Sigmoid colon (tissue), 6 donors: ENCODE measurements at regions not wholly inside any gene's neighbourhood (a gene's known extent, or its start where the extent isn't known, plus 50 kb on each side); places are given as distances from the start of the nearest gene placed in this dataset.

ENCODE experiments used
- DNase-seq: peaks from one replicate; pipeline ENCODE4 v3.0.0-alpha.2; 2019
- H3K27ac ChIP-seq, 4 donors: fragments of 200-600 bp; sonication (generic); one replicate each; pipeline ENCODE4 v1.5.1; 2016 to 2019; ENCODE audit warnings: mild to moderate bottlenecking in 1 of 4
- H3K27me3 ChIP-seq, 3 donors: fragments of 200-600 bp; sonication (generic); one replicate each; pipeline ENCODE4 v1.5.1; 2019; ENCODE audit warnings: mild to moderate bottlenecking in 1 of 3
- H3K36me3 ChIP-seq, 4 donors: fragments of 200-600 bp; sonication (generic); one replicate each; pipeline ENCODE4 v1.5.1; 2016 to 2019
- H3K4me1 ChIP-seq, 4 donors: fragments of 200-600 bp; sonication (generic); one replicate each; pipeline ENCODE4 v1.5.1; 2017 to 2019
- H3K4me3 ChIP-seq, 4 donors: fragments of 200-600 bp; sonication (generic); one replicate each; pipeline ENCODE4 v1.5.1; 2017 to 2019; ENCODE audit warnings: mild to moderate bottlenecking in 2 of 4, moderate library complexity in 1 of 4
- H3K9me3 ChIP-seq, 4 donors: fragments of 200-600 bp in 3 of 4; sonication (generic) in 3 of 4; one replicate each; pipeline versions ENCODE4 v1.5.1 to v1.6.1; 2013 to 2019
- EP300 ChIP-seq, 4 donors: sonication (generic); formaldehyde crosslinking; IDR thresholded peaks; one replicate each; pipeline ENCODE4 v1.6.1; 2017; ENCODE audit warnings: antibody characterized with exemption in 4 of 4
- POLR2A ChIP-seq, 2 donors: fragments of 450-650 bp; IDR thresholded peaks; one replicate each; pipeline ENCODE4 v1.6.1; 2016; ENCODE audit warnings: antibody characterized with exemption in 2 of 2, mild to moderate bottlenecking in 2 of 2, moderate library complexity in 2 of 2
- POLR2AphosphoS5 ChIP-seq, 4 donors: sonication (generic); formaldehyde crosslinking; IDR thresholded peaks; one replicate each; pipeline ENCODE4 v1.6.1; 2017; ENCODE audit warnings: antibody characterized with exemption in 4 of 4
- WGBS, 2 donors: extraction: QIAGEN DNeasy Blood & Tissue Kit; methylation state at CpG; one replicate each; pipeline ENCODE4 v1.1.7; 2013; 5-methylcytosine and 5-hydroxymethylcytosine counted together
- intact Hi-C: fragments of 100-400 bp; cut with DNase I; formaldehyde crosslinking; loops from one replicate; pipeline ENCODE4 v1.15.1; 2023
- TF ChIP-seq, protein P1 (sequence below), 4 experiments: fragments of 450-650 bp in 3 of 4; fragments of 200-600 bp in 1 of 4; IDR thresholded peaks; one replicate each; pipeline ENCODE4 v1.5.1; 2016 to 2019; ENCODE audit warnings: antibody characterized with exemption in 4 of 4, mild to moderate bottlenecking in 3 of 4, moderate library complexity in 2 of 4
- donor health status: healthy with polysubstance abuse.
- donor health status: healthy.

GRCh38 chr22:25492841-25493734 lies 71.4 kb upstream of the GRK3 start:
- intact Hi-C loops: no loop called here
- 45 to 80% methylated on average over 15 of the region's 15 CpGs for WGBS, 2 donors
- no peak overlapping the region for H3K4me3 ChIP-seq
- no peaks in the 10 kb centered on the region for H3K27me3 ChIP-seq
- no peak overlapping the region for H3K27ac ChIP-seq
- peaks cover 0 to 20% (median 10%) of the 10 kb centered on the region in 4 donors for H3K4me1 ChIP-seq
- H3K36me3 ChIP-seq: no peaks in the 10 kb centered on the region
- TF ChIP-seq, protein P1, sequence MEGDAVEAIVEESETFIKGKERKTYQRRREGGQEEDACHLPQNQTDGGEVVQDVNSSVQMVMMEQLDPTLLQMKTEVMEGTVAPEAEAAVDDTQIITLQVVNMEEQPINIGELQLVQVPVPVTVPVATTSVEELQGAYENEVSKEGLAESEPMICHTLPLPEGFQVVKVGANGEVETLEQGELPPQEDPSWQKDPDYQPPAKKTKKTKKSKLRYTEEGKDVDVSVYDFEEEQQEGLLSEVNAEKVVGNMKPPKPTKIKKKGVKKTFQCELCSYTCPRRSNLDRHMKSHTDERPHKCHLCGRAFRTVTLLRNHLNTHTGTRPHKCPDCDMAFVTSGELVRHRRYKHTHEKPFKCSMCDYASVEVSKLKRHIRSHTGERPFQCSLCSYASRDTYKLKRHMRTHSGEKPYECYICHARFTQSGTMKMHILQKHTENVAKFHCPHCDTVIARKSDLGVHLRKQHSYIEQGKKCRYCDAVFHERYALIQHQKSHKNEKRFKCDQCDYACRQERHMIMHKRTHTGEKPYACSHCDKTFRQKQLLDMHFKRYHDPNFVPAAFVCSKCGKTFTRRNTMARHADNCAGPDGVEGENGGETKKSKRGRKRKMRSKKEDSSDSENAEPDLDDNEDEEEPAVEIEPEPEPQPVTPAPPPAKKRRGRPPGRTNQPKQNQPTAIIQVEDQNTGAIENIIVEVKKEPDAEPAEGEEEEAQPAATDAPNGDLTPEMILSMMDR (IDR thresholded peaks at IDR 0.05): no peak
- TF ChIP-seq POLR2A (IDR thresholded peaks at IDR 0.05): no peak
- no peak for TF ChIP-seq EP300 (IDR thresholded peaks at IDR 0.05)
- TF ChIP-seq POLR2AphosphoS5 (IDR thresholded peaks at IDR 0.05): no peak
- no peak for DNase-seq
- no peaks in the 10 kb centered on the region for H3K9me3 ChIP-seq

GRCh38 chr22:25493794-25494193 lies 70.7 kb upstream of the GRK3 start:
- no peak overlapping the region for H3K4me3 ChIP-seq
- DNase-seq: no peak
- H3K4me1 ChIP-seq: peaks cover 0 to 13% (median 3%) of the 10 kb centered on the region in 4 donors
- intact Hi-C loops: no loop called here
- no peaks in the 10 kb centered on the region for H3K9me3 ChIP-seq
- H3K27me3 ChIP-seq: no peaks in the 10 kb centered on the region
- TF ChIP-seq POLR2A (IDR thresholded peaks at IDR 0.05): no peak
- TF ChIP-seq EP300 (IDR thresholded peaks at IDR 0.05): no peak
- TF ChIP-seq POLR2AphosphoS5 (IDR thresholded peaks at IDR 0.05): no peak
- TF ChIP-seq, protein P1 (IDR thresholded peaks at IDR 0.05): no peak
- H3K27ac ChIP-seq: no peak overlapping the region
- WGBS, 2 donors: 75 to 87% methylated on average over 4 of the region's 4 CpGs
- H3K36me3 ChIP-seq: no peaks in the 10 kb centered on the region

DNA sequence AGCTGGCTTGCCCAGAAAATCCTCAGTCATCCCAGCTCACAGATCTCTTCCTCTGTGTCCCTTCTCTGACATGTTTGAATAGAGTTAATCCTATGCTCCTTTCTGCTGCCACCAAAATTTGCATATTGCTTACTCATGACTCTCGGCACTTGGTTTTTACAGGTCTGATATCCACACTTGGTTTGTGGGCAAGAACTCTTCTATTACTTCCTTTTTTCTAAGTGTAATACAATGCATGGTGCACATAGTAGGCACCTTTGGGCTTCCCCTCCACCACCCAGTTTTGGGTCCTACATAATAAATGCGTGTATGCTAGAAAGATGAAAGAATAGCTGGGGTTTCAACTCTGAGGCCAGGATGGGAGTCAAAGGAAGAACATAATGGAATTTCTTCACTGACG lies 69.7 kb upstream of the GRK3 start:
- Histone ChIP-seq H3K9me3 (no peaks in the 10 kb centered on the region), H3K4me3 (no peak overlapping the region), H3K27me3 (no peaks in the 10 kb centered on the region), H3K36me3 (no peaks in the 10 kb centered on the region), H3K27ac (no peak overlapping the region), H3K4me1 (peaks cover 0 to 11% (median 0%) of the 10 kb centered on the region in 4 donors)
- intact Hi-C loops: no loop called here
- WGBS, 2 donors: 58 to 68% methylated on average over 3 of the region's 3 CpGs
- DNase-seq: no peak
- no peak for TF ChIP-seq POLR2AphosphoS5 (IDR thresholded peaks at IDR 0.05)
- TF ChIP-seq, protein P1 (IDR thresholded peaks at IDR 0.05): no peak

GRCh38 chr22:25495285-25495684 lies 69.2 kb upstream of the GRK3 start:
- 92 to 95% methylated on average over 1 of the region's 1 CpG for WGBS, 2 donors
- TF ChIP-seq, protein P1 (IDR thresholded peaks at IDR 0.05): no peak
- TF ChIP-seq EP300 (IDR thresholded peaks at IDR 0.05) (no peak), POLR2A (IDR thresholded peaks at IDR 0.05) (no peak), POLR2AphosphoS5 (IDR thresholded peaks at IDR 0.05) (no peak)
- intact Hi-C loops: no loop called here
- Histone ChIP-seq H3K27ac (no peak overlapping the region), H3K27me3 (no peaks in the 10 kb centered on the region), H3K4me1 (peaks cover 0 to 11% (median 0%) of the 10 kb centered on the region in 4 donors), H3K4me3 (no peak overlapping the region), H3K9me3 (no peaks in the 10 kb centered on the region), H3K36me3 (no peaks in the 10 kb centered on the region)
- no peak for DNase-seq
